ENCODE measurements at regions not wholly inside any gene's neighbourhood (a gene's known extent, or its start where the extent isn't known, plus 50 kb on each side); places are given as distances from the start of the nearest gene placed in this dataset.

- TF ChIP-seq, protein P1, sequence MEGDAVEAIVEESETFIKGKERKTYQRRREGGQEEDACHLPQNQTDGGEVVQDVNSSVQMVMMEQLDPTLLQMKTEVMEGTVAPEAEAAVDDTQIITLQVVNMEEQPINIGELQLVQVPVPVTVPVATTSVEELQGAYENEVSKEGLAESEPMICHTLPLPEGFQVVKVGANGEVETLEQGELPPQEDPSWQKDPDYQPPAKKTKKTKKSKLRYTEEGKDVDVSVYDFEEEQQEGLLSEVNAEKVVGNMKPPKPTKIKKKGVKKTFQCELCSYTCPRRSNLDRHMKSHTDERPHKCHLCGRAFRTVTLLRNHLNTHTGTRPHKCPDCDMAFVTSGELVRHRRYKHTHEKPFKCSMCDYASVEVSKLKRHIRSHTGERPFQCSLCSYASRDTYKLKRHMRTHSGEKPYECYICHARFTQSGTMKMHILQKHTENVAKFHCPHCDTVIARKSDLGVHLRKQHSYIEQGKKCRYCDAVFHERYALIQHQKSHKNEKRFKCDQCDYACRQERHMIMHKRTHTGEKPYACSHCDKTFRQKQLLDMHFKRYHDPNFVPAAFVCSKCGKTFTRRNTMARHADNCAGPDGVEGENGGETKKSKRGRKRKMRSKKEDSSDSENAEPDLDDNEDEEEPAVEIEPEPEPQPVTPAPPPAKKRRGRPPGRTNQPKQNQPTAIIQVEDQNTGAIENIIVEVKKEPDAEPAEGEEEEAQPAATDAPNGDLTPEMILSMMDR (IDR thresholded peaks at IDR 0.05; ENCODE audit: insufficient read depth, low read length), result no peak
- TF ChIP-seq SPI1 (IDR thresholded peaks at IDR 0.05; ENCODE audit: borderline replicate concordance, low read depth), result peak; percentile 92
These were observed 82.6 kb upstream of the TANK start for GRCh38 chr2:161077367-161078210.
